Fibroblast of mammary gland (primary cell): ENCODE measurements at regions not wholly inside any gene's neighbourhood (a gene's known extent, or its start where the extent isn't known, plus 50 kb on each side); places are given as distances from the start of the nearest gene placed in this dataset.

Experiments used
- DNase-seq: peaks from one replicate; pipeline ENCODE4 v3.0.0-alpha.2; 2010; ENCODE audit warnings: low read depth
- H3K4me3 ChIP-seq: 2 replicates; pipeline ENCODE4 v1.5.1; 2011; ENCODE audit warnings: low read depth, mild to moderate bottlenecking, low read length, moderate library complexity; ENCODE audit not compliant: control insufficient read depth
- TF ChIP-seq, protein P1 (sequence below): conservative IDR thresholded peaks from 2 replicates; pipeline ENCODE4 v1.5.1; 2011; ENCODE audit warnings: low read depth, low read length, inconsistent platforms; ENCODE audit not compliant: control insufficient read depth, insufficient read depth

DNA sequence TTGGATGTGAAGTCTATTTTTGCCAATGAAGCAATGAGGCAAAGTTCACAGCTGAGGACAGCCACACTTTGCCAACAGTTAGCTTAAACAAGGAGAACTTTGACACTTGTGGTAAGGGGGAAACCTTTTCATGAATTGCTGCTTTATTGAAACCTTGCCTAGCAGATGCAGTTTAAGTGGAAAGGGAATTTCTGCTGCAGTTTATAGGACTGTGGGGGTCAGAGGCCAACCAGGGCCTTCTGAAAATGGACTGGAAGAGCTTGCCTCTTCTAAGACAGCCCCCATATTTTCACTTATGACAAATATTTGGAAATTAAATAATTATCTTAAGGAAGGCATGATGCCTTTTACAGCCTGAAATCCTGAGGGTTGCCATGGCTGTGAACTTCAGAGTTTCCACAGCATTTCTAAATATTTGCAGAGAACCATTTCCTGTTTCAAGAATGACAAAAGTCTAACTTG, 550.3 kb downstream of the RAB28 start:
- no peak overlapping the region for H3K4me3 ChIP-seq
- TF ChIP-seq, protein P1, sequence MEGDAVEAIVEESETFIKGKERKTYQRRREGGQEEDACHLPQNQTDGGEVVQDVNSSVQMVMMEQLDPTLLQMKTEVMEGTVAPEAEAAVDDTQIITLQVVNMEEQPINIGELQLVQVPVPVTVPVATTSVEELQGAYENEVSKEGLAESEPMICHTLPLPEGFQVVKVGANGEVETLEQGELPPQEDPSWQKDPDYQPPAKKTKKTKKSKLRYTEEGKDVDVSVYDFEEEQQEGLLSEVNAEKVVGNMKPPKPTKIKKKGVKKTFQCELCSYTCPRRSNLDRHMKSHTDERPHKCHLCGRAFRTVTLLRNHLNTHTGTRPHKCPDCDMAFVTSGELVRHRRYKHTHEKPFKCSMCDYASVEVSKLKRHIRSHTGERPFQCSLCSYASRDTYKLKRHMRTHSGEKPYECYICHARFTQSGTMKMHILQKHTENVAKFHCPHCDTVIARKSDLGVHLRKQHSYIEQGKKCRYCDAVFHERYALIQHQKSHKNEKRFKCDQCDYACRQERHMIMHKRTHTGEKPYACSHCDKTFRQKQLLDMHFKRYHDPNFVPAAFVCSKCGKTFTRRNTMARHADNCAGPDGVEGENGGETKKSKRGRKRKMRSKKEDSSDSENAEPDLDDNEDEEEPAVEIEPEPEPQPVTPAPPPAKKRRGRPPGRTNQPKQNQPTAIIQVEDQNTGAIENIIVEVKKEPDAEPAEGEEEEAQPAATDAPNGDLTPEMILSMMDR: no peak
- no peak for DNase-seq

DNA sequence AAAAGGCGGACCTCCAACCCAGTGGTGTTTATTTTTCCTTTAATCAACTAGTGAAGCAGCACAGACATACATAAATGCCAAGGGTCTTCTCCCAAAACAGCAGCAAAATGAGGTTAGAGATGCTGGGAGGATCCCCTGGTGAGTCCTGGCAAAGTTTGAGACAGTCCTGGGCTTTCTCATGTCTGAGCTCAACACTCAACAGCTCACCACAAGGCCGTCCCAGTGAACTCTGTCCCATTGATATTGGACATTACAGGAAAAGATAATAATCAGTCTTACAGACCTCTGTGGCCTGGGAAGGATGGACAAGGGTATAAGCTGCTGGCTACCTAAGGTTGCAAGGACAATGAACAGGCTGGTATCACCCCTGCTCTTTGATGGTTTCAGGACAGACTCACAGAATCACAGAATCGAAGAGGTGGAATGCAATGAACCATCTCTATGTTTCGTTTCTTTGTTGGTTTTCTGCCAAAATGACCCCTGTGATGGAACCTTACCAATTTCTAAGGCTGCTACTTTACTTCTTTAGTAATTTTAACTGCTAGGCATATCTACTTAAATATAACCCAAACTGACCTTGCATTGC, 551.8 kb downstream of the RAB28 start:
- TF ChIP-seq, protein P1: no peak
- DNase-seq: no peak
- no peak overlapping the region for H3K4me3 ChIP-seq

DNA sequence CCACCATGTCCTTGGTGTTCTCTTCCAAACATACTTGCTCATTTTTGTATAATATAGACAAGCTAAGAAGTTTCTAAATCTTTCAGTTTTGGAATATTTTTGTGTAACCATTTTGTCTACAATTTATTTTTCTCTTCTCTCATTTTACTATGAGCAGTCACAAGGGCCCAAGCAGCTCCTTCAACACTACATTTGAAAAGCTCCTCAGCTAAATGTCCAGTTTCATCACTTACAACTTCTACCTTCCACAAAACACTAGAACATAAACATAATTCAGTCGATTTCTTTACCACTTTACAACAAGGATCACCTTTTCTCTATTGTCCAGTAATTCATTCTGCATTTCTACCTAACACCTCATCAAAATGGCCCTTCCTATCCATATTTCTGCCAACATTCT, 554.4 kb downstream of the RAB28 start:
- TF ChIP-seq, protein P1: no peak
- no peak for DNase-seq
- no peak overlapping the region for H3K4me3 ChIP-seq

DNA sequence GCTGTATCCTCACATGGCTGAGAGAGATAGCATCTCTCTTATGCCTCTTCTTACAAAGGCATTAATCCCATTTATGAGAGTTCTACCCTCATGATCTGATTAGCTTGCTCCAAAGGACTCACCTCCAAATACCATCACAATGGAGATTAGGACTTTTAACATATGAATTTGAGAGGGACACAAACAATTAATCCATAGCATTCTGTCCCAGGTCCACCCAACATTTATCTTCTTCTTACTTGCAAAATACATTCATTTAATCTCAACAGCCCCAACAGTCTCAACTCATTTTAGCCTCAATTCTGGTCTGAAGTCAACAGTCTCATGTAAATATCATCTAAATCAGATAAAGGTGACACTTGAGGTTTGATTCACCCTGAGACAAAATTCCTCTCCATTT, 555.4 kb downstream of the RAB28 start:
- DNase-seq: no peak
- no peak overlapping the region for H3K4me3 ChIP-seq
- TF ChIP-seq, protein P1: no peak

DNA sequence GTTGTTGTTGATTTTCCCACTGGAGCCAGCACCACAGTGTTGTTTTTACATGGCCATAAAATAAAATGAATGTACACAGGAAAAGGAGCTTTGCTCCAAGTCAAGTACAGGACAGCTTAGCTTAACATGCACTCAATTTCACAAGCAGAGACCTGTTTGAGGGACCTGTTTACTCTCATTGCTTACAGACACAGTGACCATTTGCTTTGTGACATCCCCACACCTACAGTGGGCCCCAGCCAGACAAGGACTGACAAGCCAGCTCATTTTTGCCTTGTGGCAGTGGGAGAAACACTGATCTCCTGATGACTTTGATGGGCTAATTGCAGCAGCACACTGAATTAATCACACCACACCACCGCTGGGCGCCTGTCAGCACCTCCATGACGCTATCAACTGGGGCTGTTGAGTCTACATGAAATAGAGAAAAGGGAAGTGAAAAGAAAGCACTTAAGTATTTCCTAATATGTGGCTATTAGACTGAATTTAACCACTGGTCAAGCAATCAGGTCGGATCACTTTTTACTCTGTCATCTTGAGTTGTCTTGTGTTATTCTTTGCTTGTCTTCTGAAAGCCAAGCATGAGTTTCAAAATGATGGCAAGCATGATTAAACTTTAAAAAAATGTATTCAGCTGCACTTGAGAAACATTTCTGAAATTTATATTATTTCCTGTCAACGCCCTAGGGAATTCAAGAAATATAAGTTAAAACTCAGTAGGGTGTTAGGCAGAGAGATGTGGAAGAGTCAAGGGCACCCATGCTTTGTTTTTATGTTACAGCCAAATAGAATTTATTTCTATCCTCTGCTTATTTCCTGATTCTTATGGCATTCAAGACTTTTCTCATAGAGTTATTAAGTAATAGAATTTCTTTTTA, 557.7 kb downstream of the RAB28 start:
- no peak for DNase-seq
- H3K4me3 ChIP-seq: no peak overlapping the region
- TF ChIP-seq, protein P1: no peak

DNA sequence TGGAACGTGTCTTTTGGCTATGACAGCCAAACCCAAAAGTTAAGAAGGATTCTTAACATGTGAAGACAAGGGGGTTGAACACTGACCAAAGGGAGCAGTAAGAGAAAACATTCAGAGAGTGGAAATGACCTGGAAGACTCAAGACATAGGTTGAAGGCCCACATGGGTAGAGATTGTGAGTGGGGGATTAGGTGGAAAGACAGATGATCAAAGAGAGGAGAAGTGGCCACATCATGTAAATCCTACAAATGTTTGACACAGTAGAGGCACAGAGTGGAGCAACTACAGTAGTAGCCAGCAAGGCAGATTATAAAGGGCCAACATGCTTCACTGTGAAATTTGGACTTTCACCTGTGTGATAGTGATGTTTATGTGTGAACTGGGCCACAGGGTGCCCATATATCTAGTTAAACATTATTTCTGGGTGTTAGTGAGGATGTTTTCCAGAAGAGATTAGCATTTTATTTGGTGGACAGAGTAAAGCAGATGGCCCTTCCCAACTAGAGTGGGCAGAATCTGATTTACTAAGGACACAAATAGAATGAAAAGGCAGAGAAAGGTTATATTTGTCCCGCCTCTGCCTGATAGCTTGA, 559.3 kb downstream of the RAB28 start:
- TF ChIP-seq, protein P1: no peak
- H3K4me3 ChIP-seq: no peak overlapping the region
- no peak for DNase-seq
